ENCODE measurements at regions not wholly inside any gene's neighbourhood (a gene's known extent, or its start where the extent isn't known, plus 50 kb on each side); places are given as distances from the start of the nearest gene placed in this dataset.
A peak's percentile ranks its signal among the peaks of the same experiment; 100 is the strongest.

- WGBS (ENCODE audit: extremely low coverage, insufficient read length, low lambda C conversion rate), result no CpG with 5 or more reads among the region's 6 CpGs
- no peaks in the 10 kb centered on the region for H3K23me2 ChIP-seq (ENCODE audit: insufficient read length, low read depth, low read length, poor library complexity, severe bottlenecking)
- TF ChIP-seq CTCF (conservative IDR thresholded peaks at IDR 0.05), result peak; percentile 79
Observed at GRCh38 chr5:72611118-72611730, 104.0 kb upstream of the ZNF366 start.

More at GRCh38 chr5:72611118-72611730, 104.0 kb upstream of the ZNF366 start:
- Histone ChIP-seq H4K5ac (ENCODE audit: insufficient read length, low read depth, low read length) (no peak overlapping the region), H3K4me2 (ENCODE audit: insufficient read depth, insufficient read length, low read length) (no peak overlapping the region), H3K27me3 (ENCODE audit: insufficient read depth, low read length) (no peaks in the 10 kb centered on the region), H3K9me3 (ENCODE audit: control insufficient read depth, low read depth, low read length) (no peaks in the 10 kb centered on the region), H3K23ac (ENCODE audit: insufficient read length, low read depth, low read length) (no peak overlapping the region), H3K27ac (ENCODE audit: insufficient read length, low read depth, low read length) (no peak overlapping the region), H3K9ac (ENCODE audit: extremely low read depth, insufficient read length, low read length) (no peak overlapping the region), H2BK12ac (ENCODE audit: insufficient read length, low read depth, low read length) (no peak overlapping the region), H2AK5ac (ENCODE audit: insufficient read length, low read length) (no peak overlapping the region), H3K18ac (ENCODE audit: insufficient read length, low read depth, low read length) (no peak overlapping the region), H3K56ac (ENCODE audit: insufficient read length, low read depth, low read length) (no peak overlapping the region), H2BK5ac (ENCODE audit: insufficient read length, low read length) (no peak overlapping the region), H4K20me1 (ENCODE audit: control insufficient read depth, insufficient read depth, insufficient read length) (no peaks in the 10 kb centered on the region), H3K14ac (ENCODE audit: insufficient read depth, low read length) (no peak overlapping the region), H2AFZ (ENCODE audit: low read length) (no peak overlapping the region), H3K4me1 (ENCODE audit: insufficient read depth, low read length) (no peaks in the 10 kb centered on the region), H3K79me2 (ENCODE audit: insufficient read depth, low read length) (no peaks in the 10 kb centered on the region), H3T11ph (ENCODE audit: low read length) (no peak overlapping the region), H2BK20ac (ENCODE audit: low read depth, low read length, poor library complexity, severe bottlenecking) (no peak overlapping the region), H2BK120ac (ENCODE audit: low read depth, low read length, poor library complexity, severe bottlenecking) (no peak overlapping the region), H2BK15ac (ENCODE audit: low read depth, low read length) (no peak overlapping the region), H4K8ac (replicated peaks; ENCODE audit: insufficient read length, low read depth, low read length) (no peak overlapping the region), H3K4ac (ENCODE audit: low read depth, low read length) (no peak overlapping the region), H3K79me1 (ENCODE audit: insufficient read depth, low read depth, low read length, poor library complexity, severe bottlenecking) (no peaks in the 10 kb centered on the region), H4K91ac (ENCODE audit: insufficient read length, low read depth, low read length) (no peak overlapping the region)
- peak; percentile 81 for DNase-seq
- no peak overlapping the region for H3K4me3 Mint-ChIP-seq
- no peaks in the 10 kb centered on the region for H3K36me3 Mint-ChIP-seq (ENCODE audit: insufficient read depth in 1 of 3, low read depth in 3 of 3)
- no peaks in the 10 kb centered on the region for H3K27me3 Mint-ChIP-seq (ENCODE audit: low read depth)
- H3K27ac Mint-ChIP-seq, result no peak overlapping the region
- H3K9me3 Mint-ChIP-seq, result no peaks in the 10 kb centered on the region
- H3K4me1 Mint-ChIP-seq, result peaks cover 9 to 10% of the 10 kb centered on the region in 2 experiments

Data from H9 (cell line).